HG03378 (cell line): ENCODE measurements at regions not wholly inside any gene's neighbourhood (a gene's known extent, or its start where the extent isn't known, plus 50 kb on each side); places are given as distances from the start of the nearest gene placed in this dataset.

Experiments used
- ATAC-seq: cut with Tn5 transposase; IDR thresholded peaks from one replicate; pipeline ENCODE4 v1.9.1; 2021; ENCODE audit warnings: mild to moderate bottlenecking, moderate library complexity; ENCODE audit not compliant: unreplicated experiment

GRCh38 chr1:4549930-4550329, 104.5 kb upstream of the AJAP1 start:
- ATAC-seq = no peak

GRCh38 chr1:4550941-4551340, 103.5 kb upstream of the AJAP1 start:
- no peak for ATAC-seq

DNA sequence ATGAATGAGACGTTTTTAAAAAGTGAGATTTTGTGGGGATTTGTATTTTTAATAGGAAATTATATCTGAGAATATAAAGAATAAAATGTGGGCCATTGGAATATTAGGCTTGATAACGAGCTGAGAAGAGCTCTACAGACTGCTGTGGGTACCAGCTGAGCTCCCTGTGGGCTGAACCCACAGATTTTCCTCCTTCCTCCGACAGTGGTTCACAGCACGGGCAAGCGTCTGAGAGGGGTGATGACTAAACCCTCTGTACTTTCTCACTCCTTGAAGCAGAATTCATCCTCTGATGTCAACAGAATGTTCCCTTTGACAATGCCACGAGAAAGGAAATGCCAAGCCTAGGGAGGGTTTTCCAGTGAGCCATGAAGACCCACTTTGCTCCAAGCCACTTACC, 102.7 kb upstream of the AJAP1 start:
- no peak for ATAC-seq

GRCh38 chr1:4553761-4554160, 100.6 kb upstream of the AJAP1 start:
- no peak for ATAC-seq

DNA sequence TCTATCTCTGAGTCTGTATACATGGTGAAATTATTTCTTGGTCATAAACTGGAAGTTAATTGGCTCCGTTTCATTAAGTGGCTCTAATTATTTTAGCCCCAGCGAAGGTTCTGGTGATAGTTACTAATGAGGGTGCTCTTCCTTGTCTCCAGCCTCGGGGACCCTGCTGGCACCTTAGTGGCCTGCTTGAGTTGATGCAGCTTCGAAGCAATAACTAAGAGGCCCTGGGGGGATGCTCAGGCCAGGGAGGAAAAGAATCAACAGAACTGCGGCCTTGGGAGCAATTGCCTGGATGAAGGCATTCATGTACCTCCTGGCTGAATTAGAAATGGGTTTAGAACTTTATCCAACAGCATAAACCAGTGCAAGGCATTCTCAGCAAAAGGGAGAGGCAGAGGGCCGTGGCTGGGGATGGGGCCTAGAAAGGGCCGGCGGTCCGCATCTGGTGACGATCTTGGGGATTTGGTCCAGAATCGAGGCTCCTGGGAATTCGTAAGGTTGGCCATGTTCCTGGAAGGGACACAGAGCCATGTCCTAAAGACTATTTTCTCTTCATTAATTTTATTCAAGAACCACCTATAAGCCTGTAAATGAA, 100.0 kb upstream of the AJAP1 start:
- no peak for ATAC-seq

DNA sequence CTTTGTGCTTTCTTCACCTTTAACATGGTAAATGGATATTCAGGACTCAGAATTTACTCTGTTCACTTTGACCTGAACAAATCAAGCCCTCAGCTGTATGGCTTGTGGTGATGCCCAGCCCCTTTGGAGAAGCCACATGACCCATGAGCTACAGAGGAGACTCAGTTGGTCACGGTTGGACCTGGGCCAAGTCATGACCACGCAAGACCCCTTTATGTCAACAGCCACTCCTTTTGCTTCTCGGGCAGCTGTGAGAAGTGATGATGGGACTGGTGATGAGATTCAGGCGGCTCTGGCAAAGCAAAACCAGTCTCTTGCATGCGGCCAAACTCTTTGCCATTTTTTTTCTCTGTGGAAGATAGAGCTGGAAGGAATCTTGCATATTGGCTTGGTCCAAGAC, 96.5 kb upstream of the AJAP1 start:
- no peak for ATAC-seq

DNA sequence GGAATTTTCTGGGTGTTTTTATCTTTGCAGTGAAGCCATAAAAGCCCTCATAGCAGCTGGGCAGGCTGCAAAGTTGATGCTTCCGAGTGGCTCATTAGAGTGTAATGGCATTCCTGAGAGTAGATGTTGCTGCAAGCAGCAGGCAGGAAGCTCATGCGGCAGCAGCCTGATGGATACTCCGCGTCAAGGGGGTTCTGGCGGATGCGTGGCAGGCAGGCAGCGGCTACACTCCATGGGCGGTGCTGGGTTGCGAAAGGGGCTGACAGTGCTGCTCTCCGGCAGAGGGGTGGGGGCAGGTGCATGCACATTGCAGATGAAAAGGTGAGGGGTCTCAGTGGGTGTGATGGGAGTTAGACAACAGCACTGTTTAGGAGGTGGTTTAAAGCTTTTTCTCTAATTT, 93.2 kb upstream of the AJAP1 start:
- ATAC-seq = no peak

DNA sequence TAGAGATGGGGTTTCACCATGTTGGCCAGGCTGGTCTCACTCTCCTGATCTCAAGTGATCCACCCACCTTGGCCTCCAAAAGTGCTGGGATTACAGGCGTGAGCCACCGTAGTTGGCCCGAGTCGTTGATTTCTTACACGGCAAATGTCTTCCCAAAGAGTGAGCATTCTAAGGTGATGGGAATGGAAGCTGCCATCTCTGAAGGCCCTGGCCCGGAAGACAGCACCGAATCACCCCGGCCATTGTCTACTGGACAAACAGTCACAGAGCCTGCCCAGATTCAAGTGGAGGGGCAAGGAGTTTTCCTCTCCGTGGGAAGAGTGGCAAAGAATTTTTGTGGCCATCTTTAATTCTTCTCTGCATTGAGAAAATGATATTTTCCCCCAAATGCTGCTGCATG, 92.1 kb upstream of the AJAP1 start:
- ATAC-seq = no peak

- ATAC-seq = no peak
Measured at GRCh38 chr1:4563586-4563985, 90.8 kb upstream of the AJAP1 start.

- no peak for ATAC-seq
Measured at GRCh38 chr1:4564051-4564450, 90.4 kb upstream of the AJAP1 start.

GRCh38 chr1:4565166-4565565, 89.2 kb upstream of the AJAP1 start:
- ATAC-seq = no peak

DNA sequence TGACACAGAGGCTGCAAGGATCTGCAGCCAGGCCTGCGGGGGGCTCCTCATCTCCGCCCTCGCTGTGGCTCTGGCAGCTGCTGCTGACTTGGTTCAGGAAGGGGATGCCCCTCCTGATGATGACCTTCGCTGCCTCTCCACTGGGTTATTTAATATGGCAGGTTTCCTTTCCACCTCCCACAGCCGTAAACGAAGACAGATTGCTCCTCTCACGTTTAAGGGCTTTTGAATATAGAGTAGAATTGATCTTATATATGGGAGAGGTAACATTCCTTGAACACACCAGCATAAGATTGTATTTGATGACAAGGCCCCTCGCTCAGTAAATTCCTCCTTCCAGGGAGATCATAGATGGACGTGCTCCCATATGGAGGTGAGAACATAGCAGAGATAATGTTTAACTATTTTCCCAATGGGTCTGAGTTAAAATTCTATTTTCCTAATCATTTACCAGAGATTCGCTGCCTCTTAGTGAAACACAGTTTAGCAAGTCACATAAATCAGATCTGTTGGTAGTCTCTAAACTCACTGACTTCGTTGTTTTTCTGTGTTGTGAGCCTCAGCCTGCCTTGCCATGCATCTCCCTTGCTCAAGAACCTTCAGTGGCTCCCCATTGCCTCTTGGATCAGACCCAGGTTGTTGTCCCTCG, 88.5 kb upstream of the AJAP1 start:
- ATAC-seq = no peak

- no peak for ATAC-seq
Measured at GRCh38 chr1:4571263-4571662, 83.1 kb upstream of the AJAP1 start.

DNA sequence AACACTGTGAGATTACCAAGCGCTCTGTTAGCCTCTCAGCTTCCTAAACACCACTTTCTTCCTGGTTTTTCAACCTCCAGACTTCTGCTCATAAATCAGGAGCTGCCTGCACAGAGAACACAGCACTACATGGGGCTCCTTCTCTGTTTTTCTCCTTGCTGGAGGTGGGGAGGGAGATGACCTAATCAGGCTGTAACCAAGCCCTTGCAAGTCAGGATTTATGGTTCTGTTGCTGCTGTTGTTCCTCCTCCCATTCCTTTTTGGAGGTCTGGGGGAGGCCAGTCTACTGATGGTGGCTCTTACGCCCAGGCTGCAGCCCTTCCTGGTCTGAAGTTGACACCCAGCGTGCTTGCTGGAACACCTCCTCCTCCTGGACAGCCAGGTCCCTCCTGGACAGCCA, 80.9 kb upstream of the AJAP1 start:
- ATAC-seq = no peak

GRCh38 chr1:4581807-4582206, 72.6 kb upstream of the AJAP1 start:
- ATAC-seq = no peak

GRCh38 chr1:4584449-4584848, 70.0 kb upstream of the AJAP1 start:
- ATAC-seq = no peak

DNA sequence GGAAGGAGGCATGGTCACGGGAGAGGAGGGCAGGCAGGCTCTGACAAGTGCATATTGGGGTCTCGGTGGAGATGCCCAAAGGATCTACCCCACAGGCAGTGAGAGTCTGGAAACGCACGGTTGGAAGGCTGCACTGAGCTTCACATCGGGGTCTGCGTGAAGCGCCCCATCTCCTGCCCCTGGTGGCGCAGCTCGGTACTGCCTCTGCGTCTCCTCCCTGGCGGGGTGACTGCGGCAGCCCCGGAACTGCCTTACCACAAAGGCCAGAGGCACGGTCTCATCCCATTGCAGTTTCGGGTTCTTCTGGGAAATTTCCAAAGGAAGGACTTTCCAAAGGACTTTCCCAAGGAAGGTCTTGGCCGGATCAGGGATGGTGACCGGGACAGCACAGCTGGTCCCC, 69.2 kb upstream of the AJAP1 start:
- no peak for ATAC-seq

DNA sequence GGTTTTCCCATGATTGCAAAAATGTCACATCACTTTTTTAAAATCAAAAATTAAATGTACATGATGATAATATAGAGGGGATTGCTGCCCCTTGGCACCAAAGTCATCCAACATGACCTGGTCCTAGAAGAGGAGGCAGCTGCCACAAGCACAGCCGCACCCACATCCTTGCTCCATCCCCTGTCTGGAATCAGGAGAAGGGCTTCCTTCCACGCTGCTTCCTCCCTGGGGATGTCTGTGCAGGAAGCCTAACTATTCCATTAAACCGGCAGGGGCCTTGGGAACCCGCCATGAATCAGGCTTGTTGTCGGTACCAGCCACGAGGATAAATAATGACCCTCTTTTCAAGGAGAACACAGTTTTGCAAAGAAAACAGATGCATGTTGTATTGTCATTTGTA, 68.7 kb upstream of the AJAP1 start:
- ATAC-seq = no peak

DNA sequence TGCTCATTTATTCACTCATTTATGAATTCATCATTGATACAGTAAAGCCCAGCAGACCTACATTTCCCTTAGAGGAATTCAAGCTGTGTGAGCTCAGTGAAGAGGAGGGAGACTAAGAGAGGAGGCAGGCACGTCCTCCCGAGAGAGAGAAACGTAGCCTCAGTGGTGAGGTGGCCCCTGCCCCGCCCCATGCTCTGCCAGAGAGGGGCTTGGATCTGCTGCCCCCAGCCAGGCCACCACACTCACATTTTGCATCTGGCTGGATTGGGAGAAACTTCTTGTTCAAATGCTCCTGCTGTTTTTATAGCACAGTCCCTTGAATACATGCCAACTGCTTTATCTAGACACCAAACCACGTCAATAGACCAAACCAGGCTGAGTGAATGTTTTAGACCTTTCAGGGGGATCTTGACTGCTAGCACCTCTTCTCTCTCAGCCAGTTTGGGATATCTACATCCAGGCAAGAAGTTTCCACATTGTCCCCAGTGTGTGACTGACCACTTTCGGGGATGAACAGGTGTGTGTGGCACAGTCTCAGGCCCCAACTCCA, 67.7 kb upstream of the AJAP1 start:
- ATAC-seq = no peak

DNA sequence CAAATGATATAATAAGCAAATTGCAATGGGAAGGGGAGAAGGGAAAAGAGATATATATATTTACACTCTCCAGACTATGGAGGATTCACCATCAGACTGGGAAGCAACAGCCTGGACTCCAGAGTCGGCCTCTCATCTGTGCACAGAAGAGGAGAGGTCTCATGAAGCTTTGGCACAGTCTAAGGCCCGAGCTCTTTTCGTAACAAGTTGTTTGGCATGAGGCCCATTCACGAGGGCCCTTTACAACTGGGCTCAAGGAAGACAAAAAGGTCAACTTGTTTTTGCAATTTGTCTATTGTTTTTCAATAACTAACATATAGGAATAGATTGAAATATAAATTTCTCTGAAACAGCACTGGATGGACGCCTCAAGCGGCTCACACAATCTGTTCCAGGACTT, 66.7 kb upstream of the AJAP1 start:
- no peak for ATAC-seq

DNA sequence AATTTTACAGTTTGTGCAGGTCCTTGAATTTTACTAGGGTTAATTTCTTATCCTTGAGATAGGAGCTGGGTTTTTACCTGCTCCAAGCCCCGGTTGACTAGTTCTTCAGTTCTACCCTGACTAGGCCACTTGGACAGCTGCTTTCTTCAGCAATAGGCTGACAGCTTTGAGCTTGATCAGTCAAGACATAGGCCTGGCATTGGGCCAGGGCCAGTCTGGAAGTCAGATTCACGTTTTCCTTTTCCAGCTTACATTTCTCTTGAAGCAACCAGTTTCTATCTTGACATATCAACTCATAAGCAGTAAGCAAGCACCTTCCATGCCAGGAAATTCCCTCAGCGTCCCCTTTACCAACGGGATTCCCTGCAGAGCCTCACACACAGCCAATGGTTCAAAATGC, 63.7 kb upstream of the AJAP1 start:
- ATAC-seq = no peak

DNA sequence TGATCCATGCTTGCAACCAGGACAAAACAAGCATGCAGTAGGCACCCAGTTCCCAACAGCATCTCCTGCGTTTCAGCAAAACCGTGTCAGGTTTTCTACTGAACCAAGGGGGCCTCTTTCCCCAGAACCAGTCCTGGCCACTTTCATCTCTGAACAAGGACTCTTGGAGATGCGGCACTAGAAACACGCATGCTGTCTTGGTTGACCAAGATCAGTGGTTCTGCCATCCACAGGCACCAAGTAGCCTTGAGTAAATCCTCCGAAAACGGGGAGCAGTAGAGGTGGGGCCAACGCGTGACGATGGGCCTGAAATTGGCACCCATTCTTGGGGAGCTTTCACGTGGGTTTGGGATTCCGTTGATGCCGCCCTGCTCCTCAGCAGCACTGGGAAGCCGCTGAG, 62.5 kb upstream of the AJAP1 start:
- ATAC-seq = no peak

DNA sequence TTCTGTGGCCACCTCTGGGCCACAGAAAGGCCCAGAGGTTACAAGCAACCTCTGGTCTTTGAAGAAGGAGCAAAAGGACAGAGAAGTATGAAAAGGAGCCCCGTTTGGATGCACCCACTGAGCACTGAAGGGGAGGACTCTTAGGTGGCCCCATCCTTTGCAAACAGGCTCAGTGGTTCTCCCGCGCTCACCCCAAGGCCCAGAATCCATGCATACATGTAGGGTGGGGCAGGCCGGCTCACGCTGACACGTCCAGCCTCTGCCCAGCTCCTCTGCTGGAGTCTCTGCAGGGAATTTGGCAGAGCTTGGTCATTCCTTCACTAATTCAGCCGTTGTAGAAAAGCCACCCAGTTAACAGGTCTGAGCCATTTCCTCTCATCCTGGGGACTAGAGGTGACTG, 61.3 kb upstream of the AJAP1 start:
- ATAC-seq = no peak
